Large intestine (tissue), 3 donors: ENCODE measurements at regions not wholly inside any gene's neighbourhood (a gene's known extent, or its start where the extent isn't known, plus 50 kb on each side); places are given as distances from the start of the nearest gene placed in this dataset.
"Not testable (repeated sequence)": the region's sequence is repeated elsewhere in the genome, so short reads cannot be mapped to it uniquely, and the experiment has no call there.

Experiments
- DNase-seq, 2 donors: peaks; one replicate each; pipeline versions ENCODE4 v3.0.0 to v3.0.0-alpha.2; 2013
- H3K27ac ChIP-seq: one replicate; pipeline ENCODE4 v1.5.1; 2013; ENCODE audit warnings: low read length
- H3K27me3 ChIP-seq: 2 replicates; pipeline ENCODE4 v1.6.1; 2013; ENCODE audit warnings: low read length; ENCODE audit not compliant: control insufficient read depth, insufficient read depth
- H3K36me3 ChIP-seq: 2 replicates; pipeline ENCODE4 v1.6.1; 2013; ENCODE audit warnings: low read length; ENCODE audit not compliant: control insufficient read depth, insufficient read depth
- H3K4me1 ChIP-seq: one replicate; pipeline ENCODE4 v1.6.1; 2013; ENCODE audit warnings: low read length; ENCODE audit not compliant: control insufficient read depth, insufficient read depth
- H3K4me3 ChIP-seq: one replicate; pipeline ENCODE4 v1.5.1; 2013; ENCODE audit warnings: low read length
- H3K9me3 ChIP-seq: one replicate; pipeline ENCODE4 v1.6.1; 2013; ENCODE audit warnings: mild to moderate bottlenecking, low read depth, low read length, moderate library complexity; ENCODE audit not compliant: control insufficient read depth
- WGBS: methylation state at CpG from one replicate; pipeline ENCODE4 v1.1.5; 2013; ENCODE audit warnings: low lambda C conversion rate; ENCODE audit not compliant: insufficient coverage; 5-methylcytosine and 5-hydroxymethylcytosine counted together

GRCh38 chr3:34075975-34076374 is 277.5 kb downstream of the PDCD6IP start:
- no peak overlapping the region for H3K27ac ChIP-seq
- H3K36me3 ChIP-seq, result no peaks in the 10 kb centered on the region
- no CpG with 5 or more reads among the region's 8 CpGs for WGBS
- H3K4me1 ChIP-seq, result no peaks in the 10 kb centered on the region
- H3K9me3 ChIP-seq, result no peaks in the 10 kb centered on the region
- H3K4me3 ChIP-seq, result no peak overlapping the region
- H3K27me3 ChIP-seq, result no peaks in the 10 kb centered on the region
- no peak for DNase-seq

- WGBS, result 81% methylated on average over 5 of the region's 13 CpGs
- no peak for DNase-seq
- Histone ChIP-seq H3K4me1 (no peaks in the 10 kb centered on the region), H3K9me3 (no peaks in the 10 kb centered on the region), H3K27me3 (no peaks in the 10 kb centered on the region), H3K4me3 (no peak overlapping the region), H3K27ac (no peak overlapping the region), H3K36me3 (no peaks in the 10 kb centered on the region)
Observed at GRCh38 chr3:34077417-34078195, 279.2 kb downstream of the PDCD6IP start.

GRCh38 chr3:34078418-34078817 is 280.0 kb downstream of the PDCD6IP start:
- no peaks in the 10 kb centered on the region for H3K4me1 ChIP-seq
- H3K27ac ChIP-seq, result no peak overlapping the region
- whole genome bisulfite sequencing, result no CpG with 5 or more reads among the region's 2 CpGs
- no peak for DNase-seq
- H3K27me3 ChIP-seq, result no peaks in the 10 kb centered on the region
- H3K36me3 ChIP-seq, result no peaks in the 10 kb centered on the region
- H3K9me3 ChIP-seq, result no peaks in the 10 kb centered on the region
- H3K4me3 ChIP-seq, result no peak overlapping the region

GRCh38 chr3:34079849-34080248 is 281.4 kb downstream of the PDCD6IP start:
- H3K27ac ChIP-seq, H3K36me3 ChIP-seq, H3K9me3 ChIP-seq, H3K4me3 ChIP-seq, H3K4me1 ChIP-seq, DNase-seq, H3K27me3 ChIP-seq: not testable (repeated sequence)
- no CpG with 5 or more reads among the region's 3 CpGs for WGBS

- not testable (repeated sequence) for H3K9me3 ChIP-seq, H3K27me3 ChIP-seq, H3K4me3 ChIP-seq, H3K4me1 ChIP-seq, H3K27ac ChIP-seq, H3K36me3 ChIP-seq, DNase-seq
- no CpG with 5 or more reads among the region's 7 CpGs for WGBS
Observed at GRCh38 chr3:34090379-34090778, 291.9 kb downstream of the PDCD6IP start.

- no peak overlapping the region for H3K27ac ChIP-seq
- no peaks in the 10 kb centered on the region for H3K9me3 ChIP-seq
- no peak overlapping the region for H3K4me3 ChIP-seq
- H3K4me1 ChIP-seq, result no peaks in the 10 kb centered on the region
- no peaks in the 10 kb centered on the region for H3K27me3 ChIP-seq
- no peak for DNase-seq
- H3K36me3 ChIP-seq, result no peaks in the 10 kb centered on the region
- WGBS, result no CpG with 5 or more reads among the region's 4 CpGs
Observed at GRCh38 chr3:34090876-34091275, 292.4 kb downstream of the PDCD6IP start.

GRCh38 chr3:34094280-34094679 is 295.9 kb downstream of the PDCD6IP start:
- H3K9me3 ChIP-seq, H3K4me1 ChIP-seq, H3K4me3 ChIP-seq, H3K27me3 ChIP-seq, H3K36me3 ChIP-seq, DNase-seq, H3K27ac ChIP-seq: not testable (repeated sequence)
- no CpG with 5 or more reads among the region's 9 CpGs for WGBS

GRCh38 chr3:34102288-34102687 is 303.9 kb downstream of the PDCD6IP start:
- Histone ChIP-seq H3K27ac (no peak overlapping the region), H3K36me3 (no peaks in the 10 kb centered on the region), H3K9me3 (no peaks in the 10 kb centered on the region), H3K27me3 (no peaks in the 10 kb centered on the region), H3K4me1 (no peaks in the 10 kb centered on the region), H3K4me3 (no peak overlapping the region)
- DNase-seq, result no peak
- 80% methylated on average over 1 of the region's 4 CpGs for WGBS

- H3K27ac ChIP-seq, result no peak overlapping the region
Observed at GRCh38 chr3:34106379-34106778, 307.9 kb downstream of the PDCD6IP start.

GRCh38 chr3:34106879-34107278 is 308.4 kb downstream of the PDCD6IP start:
- no CpG with 5 or more reads among the region's 2 CpGs for WGBS
- Histone ChIP-seq H3K36me3 (no peaks in the 10 kb centered on the region), H3K27me3 (no peaks in the 10 kb centered on the region), H3K27ac (no peak overlapping the region), H3K9me3 (no peaks in the 10 kb centered on the region), H3K4me3 (no peak overlapping the region), H3K4me1 (no peaks in the 10 kb centered on the region)
- DNase-seq, result peak; percentile 38 to 65

More at GRCh38 chr3:34106379-34106778, 307.9 kb downstream of the PDCD6IP start:
- Histone ChIP-seq H3K36me3 (no peaks in the 10 kb centered on the region), H3K27me3 (no peaks in the 10 kb centered on the region), H3K4me1 (no peaks in the 10 kb centered on the region), H3K9me3 (no peaks in the 10 kb centered on the region), H3K4me3 (no peak overlapping the region)
- 100% methylated on average over 1 of the region's 3 CpGs for WGBS
- DNase-seq, result no peak

- H3K27me3 ChIP-seq, result no peaks in the 10 kb centered on the region
- no peaks in the 10 kb centered on the region for H3K9me3 ChIP-seq
- no peaks in the 10 kb centered on the region for H3K4me1 ChIP-seq
- H3K27ac ChIP-seq, result no peak overlapping the region
- 67% methylated on average over 1 of the region's 4 CpGs for WGBS
- H3K36me3 ChIP-seq, result no peaks in the 10 kb centered on the region
- no peak overlapping the region for H3K4me3 ChIP-seq
- DNase-seq, result no peak
Observed at GRCh38 chr3:34107669-34108068, 309.2 kb downstream of the PDCD6IP start.
